22Rv1 (cell line): ENCODE measurements at regions not wholly inside any gene's neighbourhood (a gene's known extent, or its start where the extent isn't known, plus 50 kb on each side); places are given as distances from the start of the nearest gene placed in this dataset.

Source experiments
- H3K27ac ChIP-seq: fragments of 450-650 bp; 2 replicates; pipeline ENCODE4 v1.5.1; 2017
- CTCF ChIP-seq: fragments of 450-650 bp; IDR thresholded peaks from 2 replicates; pipeline ENCODE4 v1.5.1; 2017; ENCODE audit warnings: mild to moderate bottlenecking
- ZFX ChIP-seq: fragments of 450-650 bp; IDR thresholded peaks from 2 replicates; pipeline ENCODE4 v1.6.1; 2017; ENCODE audit warnings: antibody characterized with exemption, borderline replicate concordance

- no peak overlapping the region for H3K27ac ChIP-seq
- TF ChIP-seq CTCF (no peak), ZFX (no peak)
Measured at GRCh38 chr1:47562799-47563198, 125.0 kb downstream of the FOXD2 start.

- no peak for TF ChIP-seq ZFX
- no peak for TF ChIP-seq CTCF
- no peak overlapping the region for H3K27ac ChIP-seq
Measured at GRCh38 chr1:47563201-47563600, 125.4 kb downstream of the FOXD2 start.

- TF ChIP-seq ZFX (no peak), CTCF (no peak)
- H3K27ac ChIP-seq, result no peak overlapping the region
Measured at GRCh38 chr1:47564570-47564969, 126.7 kb downstream of the FOXD2 start.

- H3K27ac ChIP-seq, result no peak overlapping the region
- no peak for TF ChIP-seq ZFX
- TF ChIP-seq CTCF, result no peak
Measured at GRCh38 chr1:47565092-47565491, 127.2 kb downstream of the FOXD2 start.

- no peak overlapping the region for H3K27ac ChIP-seq
- no peak for TF ChIP-seq CTCF
- no peak for TF ChIP-seq ZFX
Measured at GRCh38 chr1:47565676-47566075, 127.8 kb downstream of the FOXD2 start.

GRCh38 chr1:47568763-47569162 is 130.9 kb downstream of the FOXD2 start:
- TF ChIP-seq ZFX, result no peak
- no peak for TF ChIP-seq CTCF
- H3K27ac ChIP-seq, result no peak overlapping the region

- H3K27ac ChIP-seq, result no peak overlapping the region
- no peak for TF ChIP-seq CTCF
- TF ChIP-seq ZFX, result no peak
Measured at GRCh38 chr1:47569261-47569660, 131.4 kb downstream of the FOXD2 start.
